ENCODE measurements at regions not wholly inside any gene's neighbourhood (a gene's known extent, or its start where the extent isn't known, plus 50 kb on each side); places are given as distances from the start of the nearest gene placed in this dataset.

DNA sequence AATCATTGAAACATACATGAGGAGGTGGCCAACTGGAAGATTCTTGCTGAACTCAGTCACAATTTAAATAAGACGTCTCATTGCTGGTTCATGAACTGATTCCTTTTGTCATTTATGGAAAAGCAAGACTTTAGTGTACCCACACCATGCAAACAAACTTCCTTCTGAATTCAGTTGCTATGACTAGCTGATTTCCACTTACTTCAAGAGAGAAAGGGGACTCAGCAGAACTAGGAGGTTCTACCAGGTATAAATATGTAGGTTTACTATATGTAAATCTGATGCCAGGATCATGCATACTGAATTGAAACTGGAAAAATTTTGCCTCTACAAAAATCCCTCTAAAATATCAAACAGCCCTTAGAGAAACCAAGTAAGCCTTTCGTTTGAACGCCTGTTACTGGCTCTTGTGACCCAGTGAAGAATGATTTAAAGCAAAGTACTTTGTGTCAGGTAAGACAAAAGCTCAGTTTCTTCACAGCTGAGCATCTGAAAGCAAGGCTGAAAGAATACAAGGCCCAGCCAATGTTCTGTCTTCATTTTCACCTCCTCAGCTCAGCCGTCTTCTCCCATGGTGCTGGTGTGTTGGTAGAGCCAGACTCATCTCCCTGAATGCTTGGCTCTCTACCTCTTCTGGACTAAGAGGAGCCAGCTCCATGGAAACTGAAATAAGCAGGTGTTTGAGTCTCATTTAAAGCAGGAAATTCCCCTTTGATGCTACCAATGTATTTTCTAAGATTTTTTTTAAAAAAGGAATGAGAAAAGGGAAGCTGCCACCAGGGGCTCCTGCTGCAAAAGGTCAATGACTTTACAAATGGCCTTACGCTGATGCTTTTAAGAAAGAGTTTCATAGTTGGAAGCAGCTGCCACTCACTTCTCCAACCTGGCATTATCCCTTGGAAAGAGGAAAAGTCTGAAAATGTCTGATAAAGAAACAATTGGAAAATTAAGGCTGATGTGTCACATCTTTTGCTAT, 301.6 kb downstream of the EFHB start:
- Histone ChIP-seq H3K9me3 (ENCODE audit: control insufficient read depth in 4 of 4, insufficient read depth in 3 of 4, low read length in 3 of 4) (no peaks in the 10 kb centered on the region), H3K36me3 (ENCODE audit: control insufficient read depth in 4 of 4, insufficient read depth in 4 of 4, low read length in 4 of 4) (no peaks in the 10 kb centered on the region)
- 83 to 91% methylated on average over 5 of the region's 5 CpGs for WGBS, 2 donors

DNA sequence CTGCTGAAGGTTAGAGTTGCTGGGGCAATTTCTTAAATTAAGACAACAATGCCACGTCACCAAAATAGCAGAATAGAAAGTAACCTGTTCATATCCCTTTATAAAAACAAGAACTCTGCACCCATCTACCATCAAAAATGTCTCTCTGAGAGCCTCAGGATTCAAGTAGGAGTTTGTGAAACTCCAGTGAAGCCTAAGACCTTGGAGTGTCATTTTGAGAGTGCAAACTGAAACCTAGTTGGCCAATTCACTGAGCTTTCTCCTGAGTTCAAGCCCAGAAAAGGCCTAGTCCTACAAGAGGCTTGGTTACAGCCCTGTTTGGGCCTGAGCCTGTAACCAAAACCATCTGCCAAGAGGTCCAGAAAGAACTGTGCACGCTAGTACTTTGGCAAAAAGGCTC, 335.1 kb downstream of the EFHB start:
- 60 to 72% methylated on average over 2 of the region's 2 CpGs for WGBS, 2 donors
- Histone ChIP-seq H3K4me3 (no peak overlapping the region), H3K9ac (ENCODE audit: insufficient read depth in 1 of 2, low read length in 2 of 2) (no peak overlapping the region), H3K27me3 (ENCODE audit: control insufficient read depth in 3 of 3, insufficient read depth in 3 of 3, low read length in 2 of 3) (no peaks in the 10 kb centered on the region), H3K27ac (ENCODE audit: low read depth in 1 of 2, low read length in 1 of 2) (no peak overlapping the region), H3K4me1 (ENCODE audit: control insufficient read depth in 5 of 5, insufficient read depth in 5 of 5, low read length in 5 of 5) (no peaks in the 10 kb centered on the region), H3K9me3 (ENCODE audit: control insufficient read depth in 4 of 4, insufficient read depth in 3 of 4, low read length in 3 of 4) (peaks cover 0 to 4% (median 2%) of the 10 kb centered on the region in 4 donors), H3K36me3 (ENCODE audit: control insufficient read depth in 4 of 4, insufficient read depth in 4 of 4, low read length in 4 of 4) (no peaks in the 10 kb centered on the region)
- TF ChIP-seq, protein P1, sequence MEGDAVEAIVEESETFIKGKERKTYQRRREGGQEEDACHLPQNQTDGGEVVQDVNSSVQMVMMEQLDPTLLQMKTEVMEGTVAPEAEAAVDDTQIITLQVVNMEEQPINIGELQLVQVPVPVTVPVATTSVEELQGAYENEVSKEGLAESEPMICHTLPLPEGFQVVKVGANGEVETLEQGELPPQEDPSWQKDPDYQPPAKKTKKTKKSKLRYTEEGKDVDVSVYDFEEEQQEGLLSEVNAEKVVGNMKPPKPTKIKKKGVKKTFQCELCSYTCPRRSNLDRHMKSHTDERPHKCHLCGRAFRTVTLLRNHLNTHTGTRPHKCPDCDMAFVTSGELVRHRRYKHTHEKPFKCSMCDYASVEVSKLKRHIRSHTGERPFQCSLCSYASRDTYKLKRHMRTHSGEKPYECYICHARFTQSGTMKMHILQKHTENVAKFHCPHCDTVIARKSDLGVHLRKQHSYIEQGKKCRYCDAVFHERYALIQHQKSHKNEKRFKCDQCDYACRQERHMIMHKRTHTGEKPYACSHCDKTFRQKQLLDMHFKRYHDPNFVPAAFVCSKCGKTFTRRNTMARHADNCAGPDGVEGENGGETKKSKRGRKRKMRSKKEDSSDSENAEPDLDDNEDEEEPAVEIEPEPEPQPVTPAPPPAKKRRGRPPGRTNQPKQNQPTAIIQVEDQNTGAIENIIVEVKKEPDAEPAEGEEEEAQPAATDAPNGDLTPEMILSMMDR (IDR thresholded peaks at IDR 0.05; ENCODE audit: control extremely low read depth, extremely low read depth), result no peak
- no peak for ATAC-seq (ENCODE audit: insufficient read depth, low FRiP score)
- no peak for DNase-seq

More for the DNA sequence above, 301.6 kb downstream of the EFHB start:
- ATAC-seq (ENCODE audit: insufficient read depth, low FRiP score), result no peak
- H3K4me3 ChIP-seq, result no peak overlapping the region
- no peaks in the 10 kb centered on the region for H3K27me3 ChIP-seq (ENCODE audit: control insufficient read depth in 3 of 3, insufficient read depth in 3 of 3, low read length in 2 of 3)
- TF ChIP-seq, protein P1 (IDR thresholded peaks at IDR 0.05; ENCODE audit: control extremely low read depth, extremely low read depth), result no peak
- no peak for DNase-seq
- H3K9ac ChIP-seq (ENCODE audit: insufficient read depth in 1 of 2, low read length in 2 of 2), result no peak overlapping the region
- H3K27ac ChIP-seq (ENCODE audit: low read depth in 1 of 2, low read length in 1 of 2), result no peak overlapping the region
- no peaks in the 10 kb centered on the region for H3K4me1 ChIP-seq (ENCODE audit: control insufficient read depth in 5 of 5, insufficient read depth in 5 of 5, low read length in 5 of 5)

DNA sequence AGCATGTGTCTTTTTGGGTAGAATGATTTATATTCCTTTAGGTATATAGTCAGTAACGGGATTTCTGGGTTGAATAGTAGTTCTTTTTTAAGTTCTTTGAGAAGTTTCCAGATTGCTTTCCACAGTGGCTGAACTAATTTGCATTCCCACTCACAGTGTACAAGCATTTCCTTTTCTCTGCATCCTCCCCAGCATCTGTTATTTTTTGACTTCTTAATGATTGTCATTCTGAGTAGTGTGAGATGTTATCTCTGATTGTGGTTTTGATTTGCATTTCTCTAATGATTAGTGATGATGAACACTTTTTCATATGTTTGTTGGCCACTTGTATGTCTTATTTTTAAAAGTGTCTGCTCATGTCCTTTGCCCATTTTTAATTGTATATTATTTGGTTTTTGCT, 337.6 kb downstream of the EFHB start:
- 88 to 95% methylated on average over 1 of the region's 1 CpG for WGBS, 2 donors
- no peak for ATAC-seq (ENCODE audit: insufficient read depth, low FRiP score)

More for the DNA sequence above, 337.6 kb downstream of the EFHB start:
- H3K4me3 ChIP-seq, result no peak overlapping the region
- no peak for DNase-seq
- no peak overlapping the region for H3K27ac ChIP-seq (ENCODE audit: low read depth in 1 of 2, low read length in 1 of 2)
- no peaks in the 10 kb centered on the region for H3K36me3 ChIP-seq (ENCODE audit: control insufficient read depth in 4 of 4, insufficient read depth in 4 of 4, low read length in 4 of 4)
- no peaks in the 10 kb centered on the region for H3K4me1 ChIP-seq (ENCODE audit: control insufficient read depth in 5 of 5, insufficient read depth in 5 of 5, low read length in 5 of 5)
- H3K27me3 ChIP-seq (ENCODE audit: control insufficient read depth in 3 of 3, insufficient read depth in 3 of 3, low read length in 2 of 3), result no peaks in the 10 kb centered on the region
- no peak overlapping the region for H3K9ac ChIP-seq (ENCODE audit: insufficient read depth in 1 of 2, low read length in 2 of 2)
- TF ChIP-seq, protein P1 (IDR thresholded peaks at IDR 0.05; ENCODE audit: control extremely low read depth, extremely low read depth), result no peak
- H3K9me3 ChIP-seq (ENCODE audit: control insufficient read depth in 4 of 4, insufficient read depth in 3 of 4, low read length in 3 of 4), result peaks cover 0 to 3% (median 0%) of the 10 kb centered on the region in 4 donors

All from lung (tissue), 11 donors.